Adrenal gland (tissue), 5 donors: ENCODE measurements at regions not wholly inside any gene's neighbourhood (a gene's known extent, or its start where the extent isn't known, plus 50 kb on each side); places are given as distances from the start of the nearest gene placed in this dataset.

ENCODE experiments used
- CTCF ChIP-seq, 6 experiments: fragments of 450-650 bp in 4 of 6; fragments of 200-600 bp in 2 of 6; sonication (generic) in 1 of 6; IDR thresholded peaks; 1 replicate in 5 of 6; 2 replicates in 1 of 6; pipeline versions ENCODE4 v1.5.1 to v1.8.0; 2016 to 2021; ENCODE audit warnings: antibody characterized with exemption in 6 of 6, mild to moderate bottlenecking in 2 of 6, moderate library complexity in 1 of 6
- POLR2A ChIP-seq, 2 donors: fragments of 450-650 bp; IDR thresholded peaks; one replicate each; pipeline ENCODE4 v1.6.1; 2017; ENCODE audit warnings: antibody characterized with exemption in 2 of 2, mild to moderate bottlenecking in 2 of 2, moderate library complexity in 1 of 2
- donor health status: DM: no; HTN: no; CAD: no.

GRCh38 chr12:115437061-115437567 is 753.1 kb upstream of the TBX3 start:
- TF ChIP-seq CTCF (IDR thresholded peaks at IDR 0.05) (no peak), POLR2A (IDR thresholded peaks at IDR 0.05) (no peak)
